ENCODE measurements at regions not wholly inside any gene's neighbourhood (a gene's known extent, or its start where the extent isn't known, plus 50 kb on each side); places are given as distances from the start of the nearest gene placed in this dataset.

- no peaks in the 10 kb centered on the region for H3K27me3 Mint-ChIP-seq
- peaks cover 15% of the 10 kb centered on the region for H3K9me3 Mint-ChIP-seq
- peaks cover 11% of the 10 kb centered on the region for H3K4me1 Mint-ChIP-seq
- POLR2A ChIA-PET: no interaction called here
- H3K4me3 Mint-ChIP-seq: no peak overlapping the region
- H3K36me3 Mint-ChIP-seq: peaks cover 19% of the 10 kb centered on the region
- H3K27ac Mint-ChIP-seq: no peak overlapping the region
- ATAC-seq (ENCODE audit: low read depth): no peak
- no peak for DNase-seq
Measured at GRCh38 chr3:59473636-59474035, 423.8 kb upstream of the CFAP20DC start.

- Mint-ChIP-seq H3K27me3 (no peaks in the 10 kb centered on the region), H3K4me1 (peaks cover 13% of the 10 kb centered on the region), H3K27ac (no peak overlapping the region), H3K36me3 (peaks cover 20% of the 10 kb centered on the region), H3K4me3 (no peak overlapping the region), H3K9me3 (peaks cover 13% of the 10 kb centered on the region)
- no peak for DNase-seq
- POLR2A ChIA-PET: no interaction called here
- ATAC-seq (ENCODE audit: low read depth): no peak
Measured at GRCh38 chr3:59472541-59472940, 422.7 kb upstream of the CFAP20DC start.

- peak overlapping the region; percentile 62 for H3K27ac Mint-ChIP-seq
- peaks cover 13% of the 10 kb centered on the region for H3K4me1 Mint-ChIP-seq
- peaks cover 13% of the 10 kb centered on the region for H3K9me3 Mint-ChIP-seq
- POLR2A ChIA-PET: interaction anchor here (0.9 kb wide), 1 partner anchor 19 kb away, joined by 4 read pairs; no protein-coding TSS in a partner anchor
- no peak for ATAC-seq (ENCODE audit: low read depth)
- H3K36me3 Mint-ChIP-seq: peaks cover 20% of the 10 kb centered on the region
- no peaks in the 10 kb centered on the region for H3K27me3 Mint-ChIP-seq
- H3K4me3 Mint-ChIP-seq: no peak overlapping the region
- no peak for DNase-seq
Measured at GRCh38 chr3:59469948-59470723, 420.3 kb upstream of the CFAP20DC start.

DNA sequence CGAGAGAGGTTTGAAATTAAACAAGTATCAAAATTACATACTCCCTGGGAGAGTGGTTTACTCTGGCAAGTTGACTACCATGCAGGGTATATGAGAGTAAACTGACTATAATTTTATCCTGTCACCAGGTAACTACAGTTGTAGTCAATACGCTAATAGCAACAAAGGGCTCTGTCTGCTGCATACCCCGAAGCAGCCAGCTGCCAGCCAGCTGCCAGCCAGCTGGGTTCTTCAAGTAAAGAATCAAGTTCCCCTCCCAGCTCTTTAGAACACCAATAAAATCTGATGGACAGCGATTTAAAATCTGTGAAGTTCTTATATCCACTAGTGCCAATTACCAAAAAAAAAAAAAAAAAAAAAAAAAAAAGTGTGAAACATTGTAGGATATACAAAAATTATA lies 417.7 kb upstream of the CFAP20DC start:
- H3K4me3 Mint-ChIP-seq: no peak overlapping the region
- H3K36me3 Mint-ChIP-seq: peaks cover 19% of the 10 kb centered on the region
- H3K27me3 Mint-ChIP-seq: no peaks in the 10 kb centered on the region
- no peak overlapping the region for H3K27ac Mint-ChIP-seq
- H3K9me3 Mint-ChIP-seq: peaks cover 12% of the 10 kb centered on the region
- DNase-seq (no peak), ATAC-seq (ENCODE audit: low read depth) (no peak)
- POLR2A ChIA-PET: interaction anchor here (0.7 kb wide), 1 partner anchor 950 kb away, joined by 4 read pairs; no protein-coding TSS in a partner anchor
- H3K4me1 Mint-ChIP-seq: peaks cover 11% of the 10 kb centered on the region

GRCh38 chr3:59464187-59464586 lies 414.4 kb upstream of the CFAP20DC start:
- Mint-ChIP-seq H3K36me3 (peaks cover 6% of the 10 kb centered on the region), H3K27ac (no peak overlapping the region), H3K4me3 (no peak overlapping the region), H3K9me3 (peaks cover 5% of the 10 kb centered on the region), H3K4me1 (peaks cover 2% of the 10 kb centered on the region), H3K27me3 (no peaks in the 10 kb centered on the region)
- POLR2A ChIA-PET: no interaction called here
- no peak for ATAC-seq (ENCODE audit: low read depth)
- no peak for DNase-seq

DNA sequence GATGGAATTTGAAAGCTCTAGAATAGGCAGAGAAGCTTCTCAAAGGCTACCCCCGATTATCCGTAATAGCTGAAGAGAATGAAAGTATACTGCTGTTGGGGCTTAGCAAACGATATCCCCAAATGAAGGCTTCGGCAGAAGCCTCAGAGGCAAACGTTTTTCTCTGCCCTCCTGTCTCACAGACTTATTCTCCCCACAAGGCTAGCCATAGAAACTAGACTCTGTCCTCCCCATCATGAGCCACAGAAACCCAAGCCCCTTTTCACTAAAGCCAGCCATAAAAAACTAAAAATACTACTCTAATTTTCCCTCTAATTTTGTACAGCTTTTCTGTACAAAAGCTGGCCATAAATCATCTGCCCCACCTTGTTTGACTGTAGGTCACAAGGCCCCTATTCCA lies 413.4 kb upstream of the CFAP20DC start:
- Mint-ChIP-seq H3K27me3 (no peaks in the 10 kb centered on the region), H3K36me3 (peaks cover 1% of the 10 kb centered on the region), H3K4me3 (no peak overlapping the region), H3K4me1 (no peaks in the 10 kb centered on the region), H3K9me3 (peaks cover 6% of the 10 kb centered on the region), H3K27ac (no peak overlapping the region)
- DNase-seq: no peak
- ATAC-seq (ENCODE audit: low read depth): no peak
- POLR2A ChIA-PET: no interaction called here

DNA sequence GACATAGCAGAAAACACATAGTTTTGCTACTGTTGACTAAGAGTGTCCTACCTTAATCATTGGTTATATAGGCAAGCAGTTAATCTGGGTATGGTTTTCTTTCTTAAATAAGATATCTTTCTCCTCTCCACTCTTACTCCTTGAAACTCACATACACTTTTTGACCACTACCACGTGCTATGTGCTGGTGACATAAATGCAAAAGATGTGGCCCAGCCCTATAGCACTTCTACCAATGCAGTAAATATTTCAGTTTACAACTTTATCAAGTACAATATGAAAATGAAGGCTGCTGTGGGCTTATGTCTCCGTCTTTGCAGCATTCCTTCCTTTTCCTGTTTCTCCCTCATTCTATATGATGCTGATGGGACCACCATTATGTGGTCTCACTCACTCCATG lies 410.2 kb upstream of the CFAP20DC start:
- Mint-ChIP-seq H3K27ac (no peak overlapping the region), H3K9me3 (peaks cover 8% of the 10 kb centered on the region), H3K27me3 (no peaks in the 10 kb centered on the region), H3K4me3 (no peak overlapping the region), H3K36me3 (peaks cover 4% of the 10 kb centered on the region), H3K4me1 (no peaks in the 10 kb centered on the region)
- POLR2A ChIA-PET: no interaction called here
- ATAC-seq (ENCODE audit: low read depth) (no peak), DNase-seq (no peak)

DNA sequence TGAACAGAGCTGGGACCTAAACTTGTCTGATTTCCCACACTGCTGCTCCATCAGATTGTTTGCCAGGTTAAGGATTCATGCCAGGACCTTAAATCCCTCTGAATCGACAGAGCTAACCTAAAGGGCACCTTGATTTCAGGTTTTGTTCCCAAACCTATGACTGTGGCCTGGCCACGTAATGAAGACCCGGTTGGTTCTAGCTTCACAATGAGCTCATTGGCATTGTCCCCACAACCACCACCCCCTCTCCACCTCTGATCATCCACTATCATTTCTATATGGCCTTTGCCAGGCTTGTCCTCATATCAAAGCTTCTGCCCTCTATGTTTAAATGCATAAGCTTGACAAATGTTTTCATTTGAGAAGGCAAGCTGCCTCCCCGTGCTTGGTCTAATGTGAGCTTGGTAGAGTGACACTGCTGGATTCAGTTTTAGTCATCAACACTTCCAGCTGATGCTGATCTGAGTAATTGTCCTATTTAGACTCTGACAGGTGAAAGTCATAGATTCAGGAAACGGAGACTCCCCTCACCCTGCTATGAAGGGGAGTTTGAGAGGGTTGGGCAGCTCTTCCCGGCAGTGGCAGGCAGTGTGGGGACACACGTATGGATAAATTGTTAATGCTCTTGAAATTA lies 407.1 kb upstream of the CFAP20DC start:
- H3K9me3 Mint-ChIP-seq: peaks cover 11% of the 10 kb centered on the region
- H3K4me3 Mint-ChIP-seq: no peak overlapping the region
- H3K36me3 Mint-ChIP-seq: peaks cover 4% of the 10 kb centered on the region
- POLR2A ChIA-PET: no interaction called here
- H3K27me3 Mint-ChIP-seq: no peaks in the 10 kb centered on the region
- DNase-seq (no peak), ATAC-seq (ENCODE audit: low read depth) (no peak)
- H3K4me1 Mint-ChIP-seq: peaks cover 2% of the 10 kb centered on the region
- H3K27ac Mint-ChIP-seq: no peak overlapping the region

DNA sequence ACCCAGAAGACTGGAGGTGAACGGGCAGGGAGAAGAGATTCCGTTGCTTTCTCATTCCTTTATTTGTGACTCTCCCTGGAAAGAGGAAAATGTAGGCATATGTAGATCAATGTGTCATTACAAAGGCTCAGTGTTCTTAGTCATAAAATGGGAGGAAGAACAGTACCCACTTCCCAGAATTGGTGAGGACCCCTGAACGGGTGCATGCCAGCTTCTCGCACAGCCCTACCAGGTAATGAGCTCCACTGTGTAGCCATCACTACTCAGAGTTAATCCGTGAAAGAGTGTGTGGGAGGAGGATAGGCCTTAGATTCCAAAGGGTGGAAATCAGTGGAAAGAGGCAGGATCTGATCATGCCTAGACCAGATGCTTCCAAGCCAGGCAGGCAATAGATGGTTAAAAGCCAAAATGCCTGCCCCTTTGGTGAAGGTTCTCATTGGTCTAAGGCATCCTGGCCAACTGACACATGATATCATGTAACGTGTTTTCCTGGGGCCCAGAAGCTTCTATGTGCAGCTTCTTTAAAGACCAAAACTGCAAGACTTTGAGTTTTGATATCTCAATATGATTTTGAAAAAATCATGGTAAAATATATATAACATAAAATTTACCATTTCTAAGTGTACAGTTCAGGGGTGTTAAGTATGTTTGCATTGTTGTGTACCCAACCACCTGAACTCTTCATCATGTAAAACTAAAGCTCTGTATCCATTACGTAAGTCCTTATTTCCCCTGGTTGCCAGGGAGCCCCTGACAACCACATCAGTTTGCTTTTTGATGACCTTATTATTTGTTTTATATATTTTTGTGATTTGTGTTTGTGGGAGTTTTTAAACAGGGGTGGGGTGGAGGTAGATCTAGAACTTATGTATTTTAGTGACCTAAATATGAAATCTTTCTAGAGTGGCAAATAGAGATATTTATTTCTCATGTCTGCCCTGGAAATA lies 402.2 kb upstream of the CFAP20DC start:
- peak overlapping the region; percentile 80 for H3K4me3 Mint-ChIP-seq
- DNase-seq (peak; percentile 37), ATAC-seq (ENCODE audit: low read depth) (peak; percentile 16)
- peaks cover 5% of the 10 kb centered on the region for H3K9me3 Mint-ChIP-seq
- H3K36me3 Mint-ChIP-seq: peaks cover 5% of the 10 kb centered on the region
- POLR2A ChIA-PET: interaction anchor here (0.7 to 1.2 kb wide), 2 partner anchors 25 to 558 kb away, joined by 3 read pairs; no protein-coding TSS in a partner anchor
- H3K27ac Mint-ChIP-seq: peak overlapping the region; percentile 99
- peaks cover 31% of the 10 kb centered on the region for H3K4me1 Mint-ChIP-seq
- H3K27me3 Mint-ChIP-seq: no peaks in the 10 kb centered on the region

GRCh38 chr3:59450946-59451763 lies 401.3 kb upstream of the CFAP20DC start:
- Mint-ChIP-seq H3K4me3 (peak overlapping the region; percentile 80), H3K36me3 (peaks cover 5% of the 10 kb centered on the region), H3K4me1 (peaks cover 35% of the 10 kb centered on the region), H3K9me3 (peaks cover 5% of the 10 kb centered on the region), H3K27ac (peak overlapping the region; percentile 99), H3K27me3 (no peaks in the 10 kb centered on the region)
- POLR2A ChIA-PET: interaction anchor here (0.7 to 1.2 kb wide), 3 partner anchors 19 to 559 kb away, joined by 3 to 4 read pairs (median 3); no protein-coding TSS in a partner anchor
- ATAC-seq (ENCODE audit: low read depth) (peak; percentile 96), DNase-seq (peak; percentile 51)

GRCh38 chr3:59450437-59450836 lies 400.6 kb upstream of the CFAP20DC start:
- Mint-ChIP-seq H3K27ac (peak overlapping the region; percentile 99), H3K36me3 (peaks cover 5% of the 10 kb centered on the region), H3K4me1 (peaks cover 39% of the 10 kb centered on the region), H3K27me3 (no peaks in the 10 kb centered on the region), H3K4me3 (peak overlapping the region; percentile 80), H3K9me3 (peaks cover 5% of the 10 kb centered on the region)
- POLR2A ChIA-PET: no interaction called here
- ATAC-seq (ENCODE audit: low read depth): no peak
- no peak for DNase-seq

DNA sequence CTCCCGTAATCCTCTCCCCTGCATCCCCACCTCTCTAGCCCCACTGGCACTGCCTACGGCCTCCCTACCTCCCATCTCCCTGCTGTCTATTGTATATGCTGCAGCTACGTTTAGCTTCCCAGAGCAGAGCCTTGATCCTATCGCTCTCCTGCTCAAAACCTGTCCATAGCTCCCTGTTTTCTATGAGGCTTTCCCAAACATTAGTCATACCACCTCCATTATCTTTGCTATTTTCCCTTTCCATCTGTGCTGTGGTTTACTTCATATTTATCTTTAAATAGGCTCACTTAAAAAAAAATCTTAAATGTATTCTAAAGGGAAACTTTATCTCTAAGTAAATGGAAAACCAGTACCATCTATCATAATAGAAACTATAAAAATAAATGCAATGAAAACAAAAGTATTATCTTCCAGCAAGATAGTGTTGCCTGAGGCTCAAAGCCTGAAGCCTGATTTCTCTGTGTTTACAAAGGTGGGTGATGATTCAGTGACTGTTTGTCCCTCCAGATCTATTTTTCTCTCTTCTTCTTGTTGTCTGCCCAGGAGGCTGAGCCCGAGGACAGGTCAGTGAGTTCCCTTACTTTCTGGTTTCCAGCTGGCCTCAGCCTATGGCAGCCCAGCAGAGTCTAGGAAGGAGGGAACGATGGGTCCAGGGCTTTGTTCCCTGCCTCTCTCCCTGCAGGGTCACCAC lies 397.1 kb upstream of the CFAP20DC start:
- no peaks in the 10 kb centered on the region for H3K27me3 Mint-ChIP-seq
- H3K4me3 Mint-ChIP-seq: no peak overlapping the region
- no peak for DNase-seq
- H3K36me3 Mint-ChIP-seq: peaks cover 7% of the 10 kb centered on the region
- peak overlapping the region; percentile 37 for H3K27ac Mint-ChIP-seq
- H3K4me1 Mint-ChIP-seq: peaks cover 53% of the 10 kb centered on the region
- POLR2A ChIA-PET: no interaction called here
- peaks cover 2% of the 10 kb centered on the region for H3K9me3 Mint-ChIP-seq
- no peak for ATAC-seq (ENCODE audit: low read depth)
